Heart left ventricle (tissue), 16 donors: ENCODE measurements at regions not wholly inside any gene's neighbourhood (a gene's known extent, or its start where the extent isn't known, plus 50 kb on each side); places are given as distances from the start of the nearest gene placed in this dataset.

ENCODE experiments used
- ATAC-seq, 4 donors: fragments of 200-7000 bp; cut with Tn5 transposase; one replicate each; pipeline ENCODE4 v1.9.1; 2020 to 2022; ENCODE audit warnings: moderate library complexity in 4 of 4, mild to moderate bottlenecking in 3 of 4, moderate number of reproducible peaks in 1 of 4
- DNase-seq, 5 donors: peaks; one replicate each; pipeline ENCODE4 v3.0.0-alpha.2; 2020
- H3K27ac ChIP-seq, 12 donors: fragments of 200-600 bp; sonication (generic) in 4 of 12; one replicate each; pipeline versions ENCODE4 v1.5.0 to v1.8.0; 2016 to 2022; ENCODE audit warnings: mild to moderate bottlenecking in 2 of 12
- H3K27me3 ChIP-seq, 9 donors: fragments of 200-600 bp; sonication (generic) in 2 of 9; one replicate each; pipeline versions ENCODE4 v1.5.1 to v1.8.0; 2016 to 2022; ENCODE audit warnings: mild to moderate bottlenecking in 3 of 9
- H3K36me3 ChIP-seq, 9 donors: fragments of 200-600 bp; sonication (generic) in 2 of 9; one replicate each; pipeline versions ENCODE4 v1.5.0 to v1.8.0; 2018 to 2022; ENCODE audit warnings: mild to moderate bottlenecking in 2 of 9
- H3K4me1 ChIP-seq, 12 donors: fragments of 200-600 bp; sonication (generic) in 4 of 12; one replicate each; pipeline versions ENCODE4 v1.5.0 to v1.8.0; 2016 to 2022; ENCODE audit warnings: mild to moderate bottlenecking in 3 of 12
- H3K4me3 ChIP-seq, 12 donors: fragments of 200-600 bp; sonication (generic) in 4 of 12; one replicate each; pipeline versions ENCODE4 v1.5.0 to v1.8.0; 2017 to 2022; ENCODE audit warnings: mild to moderate bottlenecking in 9 of 12, moderate library complexity in 4 of 12
- H3K9me3 ChIP-seq, 12 donors: fragments of 200-600 bp; sonication (generic) in 4 of 12; one replicate each; pipeline versions ENCODE4 v1.5.0 to v1.8.0; 2016 to 2022; ENCODE audit warnings: mild to moderate bottlenecking in 1 of 12
- CTCF ChIP-seq, 12 donors: fragments of 200-600 bp; sonication (generic) in 4 of 12; IDR thresholded peaks; one replicate each; pipeline versions ENCODE4 v1.5.0 to v1.8.0; 2018 to 2022; ENCODE audit warnings: antibody characterized with exemption in 12 of 12, mild to moderate bottlenecking in 5 of 12
- POLR2A ChIP-seq, 2 donors: fragments of 450-650 bp; IDR thresholded peaks; one replicate each; pipeline ENCODE4 v1.6.1; 2017; ENCODE audit warnings: antibody characterized with exemption in 2 of 2, mild to moderate bottlenecking in 2 of 2, moderate library complexity in 2 of 2
- WGBS, 4 donors: extraction: QIAGEN DNeasy Blood & Tissue Kit in 2 of 4; methylation state at CpG; one replicate each; pipeline versions ENCODE4 v1.1.5 to v1.1.7; 2013 to 2018; 5-methylcytosine and 5-hydroxymethylcytosine counted together
- intact Hi-C, 10 donors: fragments of 100-400 bp; cut with DNase I; formaldehyde crosslinking; loops; one replicate each; pipeline versions ENCODE4 v1.11.1 to v1.14.2; 2022
- donor health status: ischemic (EF 13 %, LVEDD 7.1; RV severe dilation, severe dysfunction).
- donor health status: healthy with polysubstance abuse.
- donor health status: DM: no; HTN: yes; CAD: no.
- donor health status: DM: no; HTN: no; CAD: no.
- donor health status: ischemic (EF 25% LVEDD 6.9; RV normal size, moderate dysfunction).
- donor health status: ischemic (EF 25% LVEDD 5.7; RV mildly dilated, moderate dysfunction).
- donor health status: healthy.
- donor health status: DM: yes; HTN: yes; CAD: no.
- donor health status: ischemic (EF 35%, LVEDD 5.7; RV mildly dilated, moderate dysfunction).
- donor health status: nonischemic (EF 11% LVEDD 7.7; RV severe dilation, severe dysfunction).
- donor health status: DM: yes; HTN: yes; CAD: no.
- donor health status: PGD.
- donor health status: ischemic (EF 29% LVEDD 5.4; RV normal size, mild dysfunction).
- donor health status: nonischemic (EF 23%, LVEDD 6.1; RV moderate dilation, normal function).

DNA sequence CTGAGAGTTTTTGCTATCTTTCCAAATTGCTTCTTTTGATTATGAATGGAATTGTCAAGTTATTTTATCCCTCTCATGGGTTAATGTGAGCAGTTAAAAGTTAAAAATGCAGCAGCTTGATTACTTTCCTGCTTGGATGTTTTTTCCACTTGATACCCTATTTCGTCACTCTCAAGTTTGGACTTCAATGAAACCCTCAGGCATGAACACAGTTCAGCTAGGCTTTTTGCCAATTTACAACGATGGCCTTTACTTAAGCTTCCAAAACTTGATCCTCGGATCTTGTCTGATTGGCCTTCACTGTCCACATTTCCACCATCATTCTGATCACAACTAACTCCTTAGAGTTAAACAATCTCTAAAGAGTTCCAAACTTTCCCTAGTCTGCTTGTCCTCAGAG is 752.4 kb upstream of the PRMT6 start:
- peaks cover 0 to 39% (median 24%) of the 10 kb centered on the region in 12 donors for H3K9me3 ChIP-seq
- intact Hi-C loops, result no loop called here
- H3K4me1 ChIP-seq, result no peaks in the 10 kb centered on the region
- no peaks in the 10 kb centered on the region for H3K36me3 ChIP-seq
- DNase-seq (no peak), ATAC-seq (no peak)
- H3K4me3 ChIP-seq, result no peak overlapping the region
- H3K27ac ChIP-seq, result no peak overlapping the region
- WGBS, 4 donors, result 38 to 48% (median 45%) methylated on average over 3 of the region's 3 CpGs
- no peaks in the 10 kb centered on the region for H3K27me3 ChIP-seq
- TF ChIP-seq POLR2A (IDR thresholded peaks at IDR 0.05) (no peak), CTCF (IDR thresholded peaks at IDR 0.05) (no peak)

- H3K36me3 ChIP-seq, result no peaks in the 10 kb centered on the region
- no peaks in the 10 kb centered on the region for H3K4me1 ChIP-seq
- no peaks in the 10 kb centered on the region for H3K27me3 ChIP-seq
- TF ChIP-seq CTCF (IDR thresholded peaks at IDR 0.05), result no peak
- no peak for TF ChIP-seq POLR2A (IDR thresholded peaks at IDR 0.05)
- no peak overlapping the region for H3K27ac ChIP-seq
- H3K4me3 ChIP-seq, result no peak overlapping the region
- DNase-seq, result no peak
- ATAC-seq, result no peak
- intact Hi-C loops, result no loop called here
- 79 to 91% (median 83%) methylated on average over 3 of the region's 3 CpGs for WGBS, 4 donors
- H3K9me3 ChIP-seq, result peaks cover 0 to 18% (median 0%) of the 10 kb centered on the region in 12 donors
Observed at GRCh38 chr1:106319612-106320011, 736.9 kb upstream of the PRMT6 start.

- Histone ChIP-seq H3K27me3 (no peaks in the 10 kb centered on the region), H3K27ac (no peak overlapping the region), H3K36me3 (no peaks in the 10 kb centered on the region), H3K9me3 (peaks cover 0 to 2% (median 0%) of the 10 kb centered on the region in 12 donors), H3K4me3 (no peak overlapping the region), H3K4me1 (no peaks in the 10 kb centered on the region)
- ATAC-seq, result no peak
- TF ChIP-seq POLR2A (IDR thresholded peaks at IDR 0.05), result no peak
- TF ChIP-seq CTCF (IDR thresholded peaks at IDR 0.05), result no peak
- WGBS, 4 donors, result 40 to 46% (median 43%) methylated on average over 5 of the region's 5 CpGs
- intact Hi-C loops, result no loop called here
- DNase-seq, result no peak
Observed at GRCh38 chr1:106325600-106325999, 730.9 kb upstream of the PRMT6 start.

DNA sequence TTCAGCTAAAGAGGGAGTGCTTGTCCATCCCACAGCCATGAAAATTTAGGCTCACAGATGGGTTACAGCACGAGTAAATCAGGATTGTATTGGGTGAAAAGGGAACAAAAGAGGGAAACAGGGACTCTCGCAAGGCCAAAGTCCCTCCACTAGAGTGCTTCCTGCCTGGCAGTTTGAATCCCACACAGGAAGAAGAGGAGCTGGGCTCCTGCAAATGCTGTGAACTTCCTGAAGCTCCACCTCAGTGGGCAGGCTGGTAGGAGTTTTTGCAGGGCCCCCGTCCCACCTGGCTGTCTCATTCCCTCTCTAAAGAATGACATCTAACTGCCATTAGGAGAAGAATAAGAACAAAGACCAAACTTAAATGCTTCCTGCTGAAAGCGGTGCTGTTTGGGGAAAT is 712.0 kb upstream of the PRMT6 start:
- WGBS, 4 donors, result 41 to 62% (median 49%) methylated on average over 4 of the region's 4 CpGs
- H3K36me3 ChIP-seq, result no peaks in the 10 kb centered on the region
- H3K27ac ChIP-seq, result no peak overlapping the region
- H3K27me3 ChIP-seq, result no peaks in the 10 kb centered on the region
- TF ChIP-seq POLR2A (IDR thresholded peaks at IDR 0.05) (no peak), CTCF (IDR thresholded peaks at IDR 0.05) (no peak)
- no peak for DNase-seq
- H3K9me3 ChIP-seq, result peaks cover 0 to 14% (median 0%) of the 10 kb centered on the region in 12 donors
- intact Hi-C loops, result no loop called here
- no peak overlapping the region for H3K4me3 ChIP-seq
- H3K4me1 ChIP-seq, result no peaks in the 10 kb centered on the region
- ATAC-seq, result no peak
